ENCODE measurements at regions not wholly inside any gene's neighbourhood (a gene's known extent, or its start where the extent isn't known, plus 50 kb on each side); places are given as distances from the start of the nearest gene placed in this dataset.

DNA sequence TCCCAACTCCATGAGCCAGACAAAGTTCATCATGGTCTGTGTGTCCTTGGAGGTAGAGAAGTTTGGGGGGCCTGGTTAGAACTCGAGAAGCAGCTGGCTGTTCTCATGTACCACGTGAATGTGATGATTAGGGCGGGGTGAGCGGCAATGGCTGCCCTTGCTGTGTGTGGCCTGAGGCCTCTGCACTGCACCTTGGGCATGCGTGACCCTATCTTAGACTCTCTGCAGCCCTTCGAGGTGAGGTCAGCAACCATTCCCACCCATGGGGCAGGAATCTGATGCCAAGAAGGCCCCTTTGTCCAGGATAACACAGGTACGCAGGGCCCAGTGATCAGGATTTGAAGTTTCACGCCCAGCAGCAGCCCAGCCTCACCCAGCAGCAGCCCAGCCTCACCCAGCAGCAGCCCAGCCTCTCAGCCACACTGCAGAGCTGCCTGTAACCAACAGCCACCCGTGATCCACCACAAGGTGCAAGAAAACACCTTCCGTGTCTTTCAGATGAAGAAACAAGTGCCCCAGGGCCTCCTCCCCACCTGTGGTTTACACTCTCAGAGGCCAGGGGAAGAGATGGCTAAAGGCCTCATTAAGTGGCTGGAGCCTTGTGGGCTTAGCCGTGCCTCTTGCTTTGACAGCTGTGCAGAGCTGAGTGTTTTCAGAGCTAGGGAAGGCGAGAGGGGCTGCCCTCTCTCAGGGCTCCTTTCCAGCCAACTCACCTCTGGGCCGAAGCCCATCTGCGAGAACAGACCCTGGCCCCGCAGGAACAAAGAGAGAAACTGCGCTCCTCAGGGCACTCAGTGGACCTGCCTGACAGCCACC lies 195.2 kb upstream of the CDH4 start:
- Histone ChIP-seq H3K27ac (ENCODE audit: low read depth, low read length) (no peak overlapping the region), H3K4me3 (ENCODE audit: low read depth, low read length) (no peak overlapping the region), H3K79me2 (ENCODE audit: control insufficient read depth, insufficient read depth, low read length, unreplicated experiment) (no peaks in the 10 kb centered on the region), H2AFZ (ENCODE audit: low read length, unreplicated experiment) (no peak overlapping the region), H3K36me3 (ENCODE audit: insufficient read depth, low read length) (no peaks in the 10 kb centered on the region), H3K4me1 (ENCODE audit: control insufficient read depth, insufficient read depth, low read length, unreplicated experiment) (no peaks in the 10 kb centered on the region), H3K27me3 (ENCODE audit: insufficient read depth, low read length) (peaks cover 35% of the 10 kb centered on the region; the same call in 1 of the 2 replicates)

DNA sequence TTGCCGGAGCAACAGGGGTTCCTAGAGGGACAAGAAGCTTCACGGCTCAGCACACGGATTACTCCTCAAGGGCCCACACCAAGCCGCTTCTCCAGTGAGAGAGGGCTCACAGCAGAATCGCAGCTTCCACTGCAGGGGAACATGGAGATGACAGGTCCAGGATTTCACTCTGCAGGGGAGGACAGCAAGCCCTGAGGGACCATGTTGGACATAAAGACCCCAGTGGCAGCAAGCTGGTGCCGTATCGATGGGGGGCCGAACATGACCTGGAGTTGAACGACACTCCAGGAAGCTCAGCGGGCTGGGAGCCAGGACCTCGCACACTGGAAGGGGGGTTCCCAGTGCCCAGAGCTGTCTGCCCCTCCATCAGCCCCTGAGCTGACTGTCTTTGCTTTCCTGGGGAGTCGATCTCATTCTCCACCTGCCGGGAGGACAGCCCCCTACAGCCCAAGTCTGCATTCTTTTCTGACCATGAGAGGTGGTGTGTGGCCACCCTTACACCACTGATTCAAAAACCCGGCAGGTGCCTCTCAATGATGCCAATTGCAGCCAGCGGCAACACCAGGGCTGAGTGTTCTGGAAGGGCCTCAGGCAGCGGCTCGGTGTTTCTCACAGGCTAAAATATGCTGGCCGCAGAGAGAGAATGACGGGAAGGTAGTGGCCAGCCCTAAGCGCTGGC lies 194.5 kb upstream of the CDH4 start:
- H2AFZ ChIP-seq (ENCODE audit: low read length, unreplicated experiment): no peak overlapping the region
- H3K79me2 ChIP-seq (ENCODE audit: control insufficient read depth, insufficient read depth, low read length, unreplicated experiment): no peaks in the 10 kb centered on the region
- no peak overlapping the region for H3K4me3 ChIP-seq (ENCODE audit: low read depth, low read length)
- no peaks in the 10 kb centered on the region for H3K4me1 ChIP-seq (ENCODE audit: control insufficient read depth, insufficient read depth, low read length, unreplicated experiment)
- peaks cover 28% of the 10 kb centered on the region; the same call in 1 of the 2 replicates for H3K27me3 ChIP-seq (ENCODE audit: insufficient read depth, low read length)
- H3K27ac ChIP-seq (ENCODE audit: low read depth, low read length): no peak overlapping the region
- H3K36me3 ChIP-seq (ENCODE audit: insufficient read depth, low read length): no peaks in the 10 kb centered on the region

- peaks cover 23% of the 10 kb centered on the region; the same call in 1 of the 2 replicates for H3K27me3 ChIP-seq (ENCODE audit: insufficient read depth, low read length)
- no peak overlapping the region for H3K27ac ChIP-seq (ENCODE audit: low read depth, low read length)
- no peak overlapping the region for H3K4me3 ChIP-seq (ENCODE audit: low read depth, low read length)
- no peaks in the 10 kb centered on the region for H3K79me2 ChIP-seq (ENCODE audit: control insufficient read depth, insufficient read depth, low read length, unreplicated experiment)
- no peaks in the 10 kb centered on the region for H3K36me3 ChIP-seq (ENCODE audit: insufficient read depth, low read length)
- no peaks in the 10 kb centered on the region for H3K4me1 ChIP-seq (ENCODE audit: control insufficient read depth, insufficient read depth, low read length, unreplicated experiment)
- no peak overlapping the region for H2AFZ ChIP-seq (ENCODE audit: low read length, unreplicated experiment)
Measured at GRCh38 chr20:61061981-61062380, 190.1 kb upstream of the CDH4 start.

GRCh38 chr20:61065853-61066252 lies 186.2 kb upstream of the CDH4 start:
- Histone ChIP-seq H3K27ac (ENCODE audit: low read depth, low read length) (no peak overlapping the region), H3K36me3 (ENCODE audit: insufficient read depth, low read length) (no peaks in the 10 kb centered on the region), H3K79me2 (ENCODE audit: control insufficient read depth, insufficient read depth, low read length, unreplicated experiment) (no peaks in the 10 kb centered on the region), H3K4me1 (ENCODE audit: control insufficient read depth, insufficient read depth, low read length, unreplicated experiment) (no peaks in the 10 kb centered on the region), H3K27me3 (ENCODE audit: insufficient read depth, low read length) (peaks cover 5% of the 10 kb centered on the region; the same call in 1 of the 2 replicates), H3K4me3 (ENCODE audit: low read depth, low read length) (no peak overlapping the region), H2AFZ (ENCODE audit: low read length, unreplicated experiment) (no peak overlapping the region)

GRCh38 chr20:61066526-61066925 lies 185.5 kb upstream of the CDH4 start:
- Histone ChIP-seq H2AFZ (ENCODE audit: low read length, unreplicated experiment) (no peak overlapping the region), H3K4me3 (ENCODE audit: low read depth, low read length) (no peak overlapping the region), H3K27me3 (ENCODE audit: insufficient read depth, low read length) (no peaks in the 10 kb centered on the region; the same call in 1 of the 2 replicates), H3K4me1 (ENCODE audit: control insufficient read depth, insufficient read depth, low read length, unreplicated experiment) (no peaks in the 10 kb centered on the region), H3K36me3 (ENCODE audit: insufficient read depth, low read length) (no peaks in the 10 kb centered on the region), H3K79me2 (ENCODE audit: control insufficient read depth, insufficient read depth, low read length, unreplicated experiment) (no peaks in the 10 kb centered on the region), H3K27ac (ENCODE audit: low read depth, low read length) (no peak overlapping the region)

DNA sequence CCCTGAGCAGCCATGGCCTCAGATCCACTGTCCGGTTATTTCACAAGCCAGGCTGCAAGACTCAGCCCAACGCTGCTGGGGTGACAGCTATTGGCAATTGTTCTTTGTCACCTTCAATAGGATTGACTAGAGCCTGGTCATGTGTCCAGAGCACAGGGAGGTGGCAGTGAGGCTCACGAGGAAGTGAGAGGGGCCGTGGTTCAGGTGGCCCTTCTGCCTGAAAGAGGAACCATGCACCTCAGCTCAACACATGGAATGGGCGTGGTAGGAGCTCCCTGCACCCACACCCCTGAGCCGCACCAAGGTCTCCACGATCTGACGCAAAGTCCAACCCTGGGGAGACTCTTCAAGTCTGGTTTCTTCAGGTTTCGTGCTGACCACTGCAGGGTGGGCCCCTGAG lies 184.8 kb upstream of the CDH4 start:
- Histone ChIP-seq H3K27ac (ENCODE audit: low read depth, low read length) (no peak overlapping the region), H2AFZ (ENCODE audit: low read length, unreplicated experiment) (no peak overlapping the region), H3K4me3 (ENCODE audit: low read depth, low read length) (no peak overlapping the region), H3K4me1 (ENCODE audit: control insufficient read depth, insufficient read depth, low read length, unreplicated experiment) (no peaks in the 10 kb centered on the region), H3K27me3 (ENCODE audit: insufficient read depth, low read length) (no peaks in the 10 kb centered on the region; the same call in 1 of the 2 replicates), H3K79me2 (ENCODE audit: control insufficient read depth, insufficient read depth, low read length, unreplicated experiment) (no peaks in the 10 kb centered on the region), H3K36me3 (ENCODE audit: insufficient read depth, low read length) (no peaks in the 10 kb centered on the region)

DNA sequence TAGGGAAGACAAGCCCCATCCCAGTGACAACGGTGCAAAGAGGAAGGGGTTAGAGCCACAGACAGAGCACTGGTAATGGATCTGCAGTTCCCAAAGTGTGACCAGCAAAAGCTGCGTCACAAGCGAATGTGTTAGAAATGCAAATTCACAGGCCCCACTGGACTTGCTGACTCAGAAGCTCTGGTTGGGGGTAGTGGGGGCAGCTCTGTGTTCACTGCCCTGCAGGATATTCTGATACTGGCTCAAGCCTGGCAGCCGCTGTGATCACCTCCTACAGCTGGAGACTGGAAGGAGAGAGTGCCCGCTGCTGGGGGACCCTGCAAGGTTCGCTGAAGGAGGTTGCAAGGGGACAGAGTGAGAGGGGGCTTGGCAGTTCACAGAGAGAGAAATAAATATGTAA lies 179.7 kb upstream of the CDH4 start:
- H3K36me3 ChIP-seq (ENCODE audit: insufficient read depth, low read length): no peaks in the 10 kb centered on the region
- H3K27me3 ChIP-seq (ENCODE audit: insufficient read depth, low read length): peaks cover 3% of the 10 kb centered on the region; the same call in 1 of the 2 replicates
- H3K4me3 ChIP-seq (ENCODE audit: low read depth, low read length): no peak overlapping the region
- no peaks in the 10 kb centered on the region for H3K4me1 ChIP-seq (ENCODE audit: control insufficient read depth, insufficient read depth, low read length, unreplicated experiment)
- H2AFZ ChIP-seq (ENCODE audit: low read length, unreplicated experiment): no peak overlapping the region
- H3K79me2 ChIP-seq (ENCODE audit: control insufficient read depth, insufficient read depth, low read length, unreplicated experiment): no peaks in the 10 kb centered on the region
- no peak overlapping the region for H3K27ac ChIP-seq (ENCODE audit: low read depth, low read length)

DNA sequence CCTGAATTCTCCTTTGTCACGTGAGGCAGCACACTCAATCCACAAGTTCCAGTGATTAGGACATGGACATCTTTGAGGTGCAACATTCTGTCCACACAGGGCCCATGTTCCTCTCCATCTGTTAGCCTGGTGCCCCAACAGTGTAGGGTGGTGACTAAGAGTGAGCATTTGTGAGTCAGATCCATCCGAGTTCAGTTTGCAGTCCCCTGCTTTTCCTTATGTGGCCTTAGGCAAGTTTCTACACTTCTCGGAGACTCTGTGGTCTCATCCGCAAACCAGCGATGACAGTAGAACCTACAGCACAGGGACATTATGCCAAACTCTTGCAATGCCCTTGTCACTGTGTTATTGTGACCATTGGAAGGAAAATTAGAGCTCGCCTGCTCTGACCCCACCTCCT lies 178.7 kb upstream of the CDH4 start:
- Histone ChIP-seq H3K4me1 (ENCODE audit: control insufficient read depth, insufficient read depth, low read length, unreplicated experiment) (no peaks in the 10 kb centered on the region), H3K36me3 (ENCODE audit: insufficient read depth, low read length) (no peaks in the 10 kb centered on the region), H3K79me2 (ENCODE audit: control insufficient read depth, insufficient read depth, low read length, unreplicated experiment) (no peaks in the 10 kb centered on the region), H3K27me3 (ENCODE audit: insufficient read depth, low read length) (peaks cover 6% of the 10 kb centered on the region; the same call in 1 of the 2 replicates), H2AFZ (ENCODE audit: low read length, unreplicated experiment) (no peak overlapping the region), H3K27ac (ENCODE audit: low read depth, low read length) (no peak overlapping the region), H3K4me3 (ENCODE audit: low read depth, low read length) (no peak overlapping the region)

DNA sequence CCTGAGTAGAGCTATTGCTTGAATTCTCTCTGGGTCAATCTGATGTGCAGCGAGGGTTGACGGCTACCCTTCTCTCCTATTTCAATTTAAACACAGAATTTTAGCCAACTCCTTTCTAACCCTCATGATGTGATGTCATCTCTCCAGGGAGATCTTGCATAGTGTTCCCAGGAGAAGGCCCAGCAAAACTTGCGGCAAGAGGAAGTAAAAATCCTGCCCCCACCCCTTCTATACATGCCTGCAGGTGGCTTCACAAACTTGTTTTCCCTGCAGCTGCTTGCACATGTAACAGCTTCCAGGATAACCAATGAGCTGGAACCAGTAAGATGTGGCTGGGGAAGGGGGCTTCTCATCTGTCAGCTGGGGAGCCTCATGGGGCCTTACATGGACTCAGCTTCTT lies 169.3 kb upstream of the CDH4 start:
- Histone ChIP-seq H3K36me3 (ENCODE audit: insufficient read depth, low read length) (no peaks in the 10 kb centered on the region), H3K79me2 (ENCODE audit: control insufficient read depth, insufficient read depth, low read length, unreplicated experiment) (no peaks in the 10 kb centered on the region), H3K27me3 (ENCODE audit: insufficient read depth, low read length) (peaks cover 15% of the 10 kb centered on the region), H3K27ac (ENCODE audit: low read depth, low read length) (no peak overlapping the region), H3K4me1 (ENCODE audit: control insufficient read depth, insufficient read depth, low read length, unreplicated experiment) (no peaks in the 10 kb centered on the region), H3K4me3 (ENCODE audit: low read depth, low read length) (no peak overlapping the region), H2AFZ (ENCODE audit: low read length, unreplicated experiment) (no peak overlapping the region)

- H3K27me3 ChIP-seq (ENCODE audit: insufficient read depth, low read length): peaks cover 21% of the 10 kb centered on the region
- H3K79me2 ChIP-seq (ENCODE audit: control insufficient read depth, insufficient read depth, low read length, unreplicated experiment): no peaks in the 10 kb centered on the region
- no peak overlapping the region for H3K27ac ChIP-seq (ENCODE audit: low read depth, low read length)
- H3K36me3 ChIP-seq (ENCODE audit: insufficient read depth, low read length): no peaks in the 10 kb centered on the region
- no peak overlapping the region for H2AFZ ChIP-seq (ENCODE audit: low read length, unreplicated experiment)
- no peak overlapping the region for H3K4me3 ChIP-seq (ENCODE audit: low read depth, low read length)
- no peaks in the 10 kb centered on the region for H3K4me1 ChIP-seq (ENCODE audit: control insufficient read depth, insufficient read depth, low read length, unreplicated experiment)
Measured at GRCh38 chr20:61083431-61083830, 168.6 kb upstream of the CDH4 start.

DNA sequence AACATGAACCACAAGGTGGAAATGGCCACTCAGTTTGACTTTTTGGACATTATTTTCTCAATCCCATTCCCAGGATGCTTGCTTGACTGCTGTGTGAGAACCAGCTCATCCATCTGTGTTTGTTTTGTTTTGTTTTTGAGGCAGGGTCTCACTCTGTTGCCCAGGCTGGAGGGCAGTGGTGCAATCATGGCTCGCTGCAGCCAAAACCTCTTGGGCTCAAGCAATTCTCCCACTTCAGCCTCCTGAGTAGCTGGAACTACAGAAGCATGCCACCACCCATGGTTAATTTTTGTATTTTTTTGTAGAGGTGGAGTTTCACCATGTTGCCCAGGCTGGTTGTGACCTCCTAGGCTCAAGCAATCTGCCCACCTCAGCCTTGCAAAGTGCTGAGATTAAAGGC lies 166.0 kb upstream of the CDH4 start:
- no peak overlapping the region for H2AFZ ChIP-seq (ENCODE audit: low read length, unreplicated experiment)
- peaks cover 19% of the 10 kb centered on the region for H3K27me3 ChIP-seq (ENCODE audit: insufficient read depth, low read length)
- no peaks in the 10 kb centered on the region for H3K4me1 ChIP-seq (ENCODE audit: control insufficient read depth, insufficient read depth, low read length, unreplicated experiment)
- no peaks in the 10 kb centered on the region for H3K36me3 ChIP-seq (ENCODE audit: insufficient read depth, low read length)
- H3K4me3 ChIP-seq (ENCODE audit: low read depth, low read length): no peak overlapping the region
- H3K27ac ChIP-seq (ENCODE audit: low read depth, low read length): no peak overlapping the region
- H3K79me2 ChIP-seq (ENCODE audit: control insufficient read depth, insufficient read depth, low read length, unreplicated experiment): no peaks in the 10 kb centered on the region

All from ACC112 (cell line).